HL-60 (cell line): ENCODE measurements at regions not wholly inside any gene's neighbourhood (a gene's known extent, or its start where the extent isn't known, plus 50 kb on each side); places are given as distances from the start of the nearest gene placed in this dataset.

Experiments
- DNase-seq, 2 experiments: peaks; one replicate each; pipeline ENCODE4 v3.0.0-alpha.2; 2010 to 2020; ENCODE audit warnings: low read depth in 1 of 2, low spot score in 1 of 2
- H3K27ac ChIP-seq: fragments of 250-450 bp; sonication (Bioruptor Pico); replicated peaks from 2 replicates; pipeline ENCODE4 v1.5.1; 2020; ENCODE audit warnings: mild to moderate bottlenecking, moderate library complexity
- H3K27me3 ChIP-seq: fragments of 250-450 bp; sonication (Bioruptor Pico); 2 replicates; pipeline ENCODE4 v1.5.1; 2021; ENCODE audit warnings: mild to moderate bottlenecking, moderate library complexity; ENCODE audit not compliant: insufficient read depth, poor library complexity, severe bottlenecking
- H3K4me3 ChIP-seq: replicated peaks from 2 replicates; pipeline ENCODE4 v1.5.1; 2011; ENCODE audit warnings: mild to moderate bottlenecking, control low read depth, low read length; ENCODE audit not compliant: insufficient read depth
- GABPA ChIP-seq: IDR thresholded peaks from 2 replicates; pipeline ENCODE4 v1.6.1; 2012; ENCODE audit warnings: low read depth
- POLR2AphosphoS5 ChIP-seq: IDR thresholded peaks from 2 replicates; pipeline ENCODE4 v1.6.1; 2012; ENCODE audit warnings: low read depth
- SPI1 ChIP-seq: IDR thresholded peaks from 2 replicates; pipeline ENCODE4 v1.6.1; 2012; ENCODE audit warnings: low read depth, mild to moderate bottlenecking, borderline replicate concordance
- TF ChIP-seq, protein P1 (sequence below): IDR thresholded peaks from one replicate; pipeline ENCODE4 v1.5.1; 2011; ENCODE audit warnings: low read length, control low read depth, inconsistent platforms; ENCODE audit not compliant: insufficient read depth
- TF ChIP-seq, protein P2 (sequence below): IDR thresholded peaks from 2 replicates; pipeline ENCODE4 v1.6.1; 2012; ENCODE audit warnings: low read depth; ENCODE audit not compliant: insufficient replicate concordance

DNA sequence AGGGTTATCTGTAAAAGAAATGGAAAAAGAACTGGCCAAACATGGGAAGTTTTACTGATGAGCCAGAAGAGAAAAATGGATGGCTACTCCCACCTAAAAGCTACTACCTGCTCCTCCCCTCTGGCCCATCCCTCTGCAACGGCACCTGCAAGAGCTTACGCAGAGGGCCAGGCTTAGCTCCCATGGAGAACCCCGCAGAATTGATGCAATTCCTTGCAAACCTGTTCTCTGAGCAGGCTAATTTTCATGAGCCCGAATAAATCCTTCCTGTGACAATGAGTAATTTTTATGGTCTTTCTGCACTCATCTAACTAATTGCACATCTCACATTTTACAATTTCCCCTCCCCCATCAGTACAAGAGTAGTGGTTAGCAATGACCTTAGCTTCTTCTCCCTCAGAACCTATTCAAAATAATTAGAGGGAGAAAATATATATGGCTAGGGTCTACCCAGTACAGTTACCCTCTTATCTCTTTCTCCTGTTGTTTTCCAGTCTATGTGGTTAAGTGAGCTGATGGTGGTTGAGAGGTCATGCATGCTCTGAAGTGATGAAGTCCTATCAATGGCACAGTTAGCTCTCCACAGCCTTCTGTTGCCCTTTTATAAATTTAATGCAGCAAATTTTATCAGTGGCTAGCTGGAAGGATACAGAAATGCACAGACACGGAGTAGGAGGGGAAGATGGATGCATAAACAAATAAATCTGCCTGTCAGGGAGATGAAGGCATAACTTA, 67.7 kb upstream of the NTF3 start:
- H3K4me3 ChIP-seq: no peak overlapping the region
- TF ChIP-seq POLR2AphosphoS5 (no peak), SPI1 (no peak), GABPA (no peak)
- TF ChIP-seq, protein P1, sequence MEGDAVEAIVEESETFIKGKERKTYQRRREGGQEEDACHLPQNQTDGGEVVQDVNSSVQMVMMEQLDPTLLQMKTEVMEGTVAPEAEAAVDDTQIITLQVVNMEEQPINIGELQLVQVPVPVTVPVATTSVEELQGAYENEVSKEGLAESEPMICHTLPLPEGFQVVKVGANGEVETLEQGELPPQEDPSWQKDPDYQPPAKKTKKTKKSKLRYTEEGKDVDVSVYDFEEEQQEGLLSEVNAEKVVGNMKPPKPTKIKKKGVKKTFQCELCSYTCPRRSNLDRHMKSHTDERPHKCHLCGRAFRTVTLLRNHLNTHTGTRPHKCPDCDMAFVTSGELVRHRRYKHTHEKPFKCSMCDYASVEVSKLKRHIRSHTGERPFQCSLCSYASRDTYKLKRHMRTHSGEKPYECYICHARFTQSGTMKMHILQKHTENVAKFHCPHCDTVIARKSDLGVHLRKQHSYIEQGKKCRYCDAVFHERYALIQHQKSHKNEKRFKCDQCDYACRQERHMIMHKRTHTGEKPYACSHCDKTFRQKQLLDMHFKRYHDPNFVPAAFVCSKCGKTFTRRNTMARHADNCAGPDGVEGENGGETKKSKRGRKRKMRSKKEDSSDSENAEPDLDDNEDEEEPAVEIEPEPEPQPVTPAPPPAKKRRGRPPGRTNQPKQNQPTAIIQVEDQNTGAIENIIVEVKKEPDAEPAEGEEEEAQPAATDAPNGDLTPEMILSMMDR: no peak
- TF ChIP-seq, protein P2, sequence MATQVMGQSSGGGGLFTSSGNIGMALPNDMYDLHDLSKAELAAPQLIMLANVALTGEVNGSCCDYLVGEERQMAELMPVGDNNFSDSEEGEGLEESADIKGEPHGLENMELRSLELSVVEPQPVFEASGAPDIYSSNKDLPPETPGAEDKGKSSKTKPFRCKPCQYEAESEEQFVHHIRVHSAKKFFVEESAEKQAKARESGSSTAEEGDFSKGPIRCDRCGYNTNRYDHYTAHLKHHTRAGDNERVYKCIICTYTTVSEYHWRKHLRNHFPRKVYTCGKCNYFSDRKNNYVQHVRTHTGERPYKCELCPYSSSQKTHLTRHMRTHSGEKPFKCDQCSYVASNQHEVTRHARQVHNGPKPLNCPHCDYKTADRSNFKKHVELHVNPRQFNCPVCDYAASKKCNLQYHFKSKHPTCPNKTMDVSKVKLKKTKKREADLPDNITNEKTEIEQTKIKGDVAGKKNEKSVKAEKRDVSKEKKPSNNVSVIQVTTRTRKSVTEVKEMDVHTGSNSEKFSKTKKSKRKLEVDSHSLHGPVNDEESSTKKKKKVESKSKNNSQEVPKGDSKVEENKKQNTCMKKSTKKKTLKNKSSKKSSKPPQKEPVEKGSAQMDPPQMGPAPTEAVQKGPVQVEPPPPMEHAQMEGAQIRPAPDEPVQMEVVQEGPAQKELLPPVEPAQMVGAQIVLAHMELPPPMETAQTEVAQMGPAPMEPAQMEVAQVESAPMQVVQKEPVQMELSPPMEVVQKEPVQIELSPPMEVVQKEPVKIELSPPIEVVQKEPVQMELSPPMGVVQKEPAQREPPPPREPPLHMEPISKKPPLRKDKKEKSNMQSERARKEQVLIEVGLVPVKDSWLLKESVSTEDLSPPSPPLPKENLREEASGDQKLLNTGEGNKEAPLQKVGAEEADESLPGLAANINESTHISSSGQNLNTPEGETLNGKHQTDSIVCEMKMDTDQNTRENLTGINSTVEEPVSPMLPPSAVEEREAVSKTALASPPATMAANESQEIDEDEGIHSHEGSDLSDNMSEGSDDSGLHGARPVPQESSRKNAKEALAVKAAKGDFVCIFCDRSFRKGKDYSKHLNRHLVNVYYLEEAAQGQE: no peak
- DNase-seq: no peak
- no peak overlapping the region for H3K27ac ChIP-seq
- H3K27me3 ChIP-seq: no peaks in the 10 kb centered on the region

DNA sequence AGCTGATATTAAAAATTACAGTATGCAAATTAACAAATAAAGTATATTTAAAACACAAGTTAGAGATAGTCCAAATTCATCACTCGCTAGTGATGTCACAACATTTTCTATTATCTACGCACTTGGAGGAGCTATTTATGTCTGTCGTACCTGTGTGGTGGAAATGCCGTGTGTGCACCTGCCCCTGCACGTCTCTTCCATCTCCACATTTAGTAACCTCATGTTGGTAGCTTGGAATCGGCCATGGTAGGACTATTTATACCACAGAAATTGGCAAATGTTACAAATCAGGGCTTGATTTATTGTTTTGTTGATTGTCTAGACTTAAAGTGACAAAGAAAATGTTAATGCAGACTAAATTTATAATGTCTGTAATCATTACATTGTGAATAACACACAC, 62.6 kb upstream of the NTF3 start:
- Histone ChIP-seq H3K4me3 (no peak overlapping the region), H3K27me3 (no peaks in the 10 kb centered on the region), H3K27ac (no peak overlapping the region)
- TF ChIP-seq, protein P2: no peak
- TF ChIP-seq, protein P1: no peak
- TF ChIP-seq GABPA (no peak), SPI1 (no peak), POLR2AphosphoS5 (no peak)
- no peak for DNase-seq

DNA sequence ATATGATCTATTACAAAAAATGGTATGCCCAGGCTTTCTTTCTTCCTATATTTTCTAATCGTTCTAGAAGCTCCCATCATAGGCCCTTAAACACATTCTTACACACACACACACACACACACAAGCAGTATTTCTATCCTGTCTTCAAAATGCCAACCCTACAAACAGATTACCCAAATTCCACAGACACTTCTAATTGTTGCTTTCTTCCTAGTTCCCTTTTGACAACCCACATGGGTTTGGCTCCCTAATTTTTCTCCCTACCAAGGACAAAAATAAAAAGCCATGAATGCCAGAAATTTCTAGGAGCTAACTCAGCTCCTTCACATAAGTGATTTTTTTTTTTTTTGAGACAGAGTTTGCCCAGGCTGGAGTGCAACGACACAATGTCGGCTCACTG, 60.3 kb upstream of the NTF3 start:
- TF ChIP-seq, protein P2: no peak
- TF ChIP-seq POLR2AphosphoS5 (no peak), GABPA (no peak)
- TF ChIP-seq, protein P1: no peak
- Histone ChIP-seq H3K27me3 (no peaks in the 10 kb centered on the region), H3K4me3 (no peak overlapping the region), H3K27ac (no peak overlapping the region)
- DNase-seq: no peak
